ENCODE measurements at regions not wholly inside any gene's neighbourhood (a gene's known extent, or its start where the extent isn't known, plus 50 kb on each side); places are given as distances from the start of the nearest gene placed in this dataset.

DNA sequence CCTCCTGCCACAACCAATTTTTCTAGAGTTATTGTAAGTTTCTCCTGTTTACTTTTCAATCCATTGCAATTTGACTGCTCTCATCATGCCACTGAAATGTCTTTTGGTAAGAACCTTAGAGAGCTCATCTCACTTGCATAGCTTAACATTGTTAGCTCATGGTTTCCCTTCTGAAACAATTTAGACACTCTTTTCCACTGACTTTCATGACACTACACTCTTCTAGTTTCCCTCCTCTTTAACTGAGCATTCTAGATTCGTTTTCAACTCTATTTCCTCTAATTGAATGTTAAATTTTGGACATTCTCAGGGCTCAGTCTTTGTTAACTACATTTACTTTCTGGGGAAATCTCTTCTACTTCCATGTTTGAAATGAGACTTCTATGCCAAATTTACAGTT, 369.1 kb downstream of the JRKL start:
- Histone ChIP-seq H4K20me1 (ENCODE audit: insufficient read depth, low read length) (no peaks in the 10 kb centered on the region), H3K9me3 (ENCODE audit: insufficient read depth, low read length) (no peaks in the 10 kb centered on the region), H3K4me2 (ENCODE audit: low read length) (no peak overlapping the region), H3K9ac (ENCODE audit: low read length) (no peak overlapping the region), H2AFZ (ENCODE audit: low read depth, low read length) (no peak overlapping the region), H3K27ac (ENCODE audit: low read length) (no peak overlapping the region), H3K36me3 (replicated peaks; ENCODE audit: low read depth, low read length) (no peaks in the 10 kb centered on the region), H3K27me3 (ENCODE audit: low read depth, low read length) (no peaks in the 10 kb centered on the region), H3K79me2 (ENCODE audit: low read length) (no peaks in the 10 kb centered on the region), H3K4me1 (ENCODE audit: low read length) (no peaks in the 10 kb centered on the region), H3K4me3 (ENCODE audit: low read length) (no peak overlapping the region)
- TF ChIP-seq CTCF (IDR thresholded peaks at IDR 0.05; ENCODE audit: low read depth, low read length) (no peak), EZH2phosphoT487 (IDR thresholded peaks at IDR 0.05; ENCODE audit: low read depth) (no peak)

- H2AFZ ChIP-seq (ENCODE audit: low read depth, low read length), result no peak overlapping the region
- H3K4me3 ChIP-seq (ENCODE audit: low read length), result no peak overlapping the region
- H3K9ac ChIP-seq (ENCODE audit: low read length), result no peak overlapping the region
- no peak overlapping the region for H3K4me2 ChIP-seq (ENCODE audit: low read length)
- no peaks in the 10 kb centered on the region for H3K79me2 ChIP-seq (ENCODE audit: low read length)
- no peak overlapping the region for H3K27ac ChIP-seq (ENCODE audit: low read length)
- H3K36me3 ChIP-seq (replicated peaks; ENCODE audit: low read depth, low read length), result no peaks in the 10 kb centered on the region
- H3K27me3 ChIP-seq (ENCODE audit: low read depth, low read length), result no peaks in the 10 kb centered on the region
- no peaks in the 10 kb centered on the region for H3K4me1 ChIP-seq (ENCODE audit: low read length)
- TF ChIP-seq EZH2phosphoT487 (IDR thresholded peaks at IDR 0.05; ENCODE audit: low read depth) (no peak), CTCF (IDR thresholded peaks at IDR 0.05; ENCODE audit: low read depth, low read length) (no peak)
- H3K9me3 ChIP-seq (ENCODE audit: insufficient read depth, low read length), result no peaks in the 10 kb centered on the region
- H4K20me1 ChIP-seq (ENCODE audit: insufficient read depth, low read length), result no peaks in the 10 kb centered on the region
Measured at GRCh38 chr11:96760306-96760705, 370.5 kb downstream of the JRKL start.

GRCh38 chr11:96760815-96761214, 371.0 kb downstream of the JRKL start:
- Histone ChIP-seq H2AFZ (ENCODE audit: low read depth, low read length) (no peak overlapping the region), H4K20me1 (ENCODE audit: insufficient read depth, low read length) (no peaks in the 10 kb centered on the region), H3K4me2 (ENCODE audit: low read length) (no peak overlapping the region), H3K36me3 (replicated peaks; ENCODE audit: low read depth, low read length) (no peaks in the 10 kb centered on the region), H3K9me3 (ENCODE audit: insufficient read depth, low read length) (no peaks in the 10 kb centered on the region), H3K9ac (ENCODE audit: low read length) (no peak overlapping the region), H3K4me3 (ENCODE audit: low read length) (no peak overlapping the region), H3K79me2 (ENCODE audit: low read length) (no peaks in the 10 kb centered on the region), H3K27me3 (ENCODE audit: low read depth, low read length) (no peaks in the 10 kb centered on the region), H3K27ac (ENCODE audit: low read length) (no peak overlapping the region), H3K4me1 (ENCODE audit: low read length) (no peaks in the 10 kb centered on the region)
- TF ChIP-seq CTCF (IDR thresholded peaks at IDR 0.05; ENCODE audit: low read depth, low read length) (no peak), EZH2phosphoT487 (IDR thresholded peaks at IDR 0.05; ENCODE audit: low read depth) (no peak)

- Histone ChIP-seq H3K27ac (ENCODE audit: low read length) (no peak overlapping the region), H3K79me2 (ENCODE audit: low read length) (no peaks in the 10 kb centered on the region), H3K36me3 (replicated peaks; ENCODE audit: low read depth, low read length) (no peaks in the 10 kb centered on the region), H3K27me3 (ENCODE audit: low read depth, low read length) (no peaks in the 10 kb centered on the region), H4K20me1 (ENCODE audit: insufficient read depth, low read length) (no peaks in the 10 kb centered on the region), H2AFZ (ENCODE audit: low read depth, low read length) (no peak overlapping the region), H3K9ac (ENCODE audit: low read length) (no peak overlapping the region), H3K9me3 (ENCODE audit: insufficient read depth, low read length) (no peaks in the 10 kb centered on the region), H3K4me3 (ENCODE audit: low read length) (no peak overlapping the region), H3K4me2 (ENCODE audit: low read length) (no peak overlapping the region), H3K4me1 (ENCODE audit: low read length) (no peaks in the 10 kb centered on the region)
- no peak for TF ChIP-seq EZH2phosphoT487 (IDR thresholded peaks at IDR 0.05; ENCODE audit: low read depth)
- TF ChIP-seq CTCF (IDR thresholded peaks at IDR 0.05; ENCODE audit: low read depth, low read length), result no peak
Measured at GRCh38 chr11:96761451-96761850, 371.6 kb downstream of the JRKL start.

Measured in OCI-LY3 (cell line).